ENCODE measurements at regions not wholly inside any gene's neighbourhood (a gene's known extent, or its start where the extent isn't known, plus 50 kb on each side); places are given as distances from the start of the nearest gene placed in this dataset.

DNA sequence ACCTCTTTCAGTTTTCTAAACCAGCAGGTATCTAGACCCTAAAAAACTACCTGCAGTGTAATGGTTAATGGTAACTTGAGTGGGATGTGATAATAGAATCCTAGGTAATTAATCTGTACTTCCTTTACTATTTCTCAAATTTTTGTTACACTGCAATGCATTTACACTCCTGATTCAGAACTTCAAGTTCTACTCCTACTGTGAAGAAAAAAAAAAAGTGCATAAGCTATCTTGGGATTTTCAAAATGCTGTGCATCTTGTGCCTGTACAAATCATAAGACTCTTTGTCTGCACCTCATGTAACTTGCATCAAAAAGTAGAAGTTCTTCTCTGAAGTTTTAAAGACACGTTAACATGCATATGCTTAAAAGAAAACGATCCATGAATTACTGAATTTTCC is 554.1 kb downstream of the CETN3 start:
- no peak for DNase-seq (ENCODE audit: low read depth)
- no peak for TF ChIP-seq CTCF (conservative IDR thresholded peaks at IDR 0.05; ENCODE audit: low read depth, low read length)

GRCh38 chr5:89851911-89852310 is 557.6 kb downstream of the CETN3 start:
- no peak overlapping the region for H3K4me3 ChIP-seq (ENCODE audit: low read depth, low read length)
- TF ChIP-seq CTCF (conservative IDR thresholded peaks at IDR 0.05; ENCODE audit: low read depth, low read length): no peak
- DNase-seq (ENCODE audit: low read depth): no peak

More for the DNA sequence above, 554.1 kb downstream of the CETN3 start:
- H3K4me3 ChIP-seq (ENCODE audit: low read depth, low read length): no peak overlapping the region

DNA sequence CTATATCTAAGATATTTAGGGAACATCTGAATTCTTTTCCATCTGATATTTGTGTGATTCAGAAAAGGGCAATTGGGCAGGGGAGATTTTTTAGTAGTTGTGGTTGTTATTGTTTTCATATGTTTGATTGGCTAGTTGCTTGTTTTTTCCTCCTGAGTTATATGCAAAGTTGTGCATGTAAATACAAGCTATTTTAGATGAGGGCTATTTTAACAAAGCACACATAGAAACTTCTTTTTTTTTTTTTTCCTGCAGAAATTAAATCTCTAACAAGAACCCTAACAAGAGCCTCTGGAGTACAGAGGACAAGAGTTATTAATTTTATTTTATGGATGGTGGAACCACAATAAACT is 559.1 kb downstream of the CETN3 start:
- no peak for DNase-seq (ENCODE audit: low read depth)
- no peak for TF ChIP-seq CTCF (conservative IDR thresholded peaks at IDR 0.05; ENCODE audit: low read depth, low read length)
- no peak overlapping the region for H3K4me3 ChIP-seq (ENCODE audit: low read depth, low read length)

DNA sequence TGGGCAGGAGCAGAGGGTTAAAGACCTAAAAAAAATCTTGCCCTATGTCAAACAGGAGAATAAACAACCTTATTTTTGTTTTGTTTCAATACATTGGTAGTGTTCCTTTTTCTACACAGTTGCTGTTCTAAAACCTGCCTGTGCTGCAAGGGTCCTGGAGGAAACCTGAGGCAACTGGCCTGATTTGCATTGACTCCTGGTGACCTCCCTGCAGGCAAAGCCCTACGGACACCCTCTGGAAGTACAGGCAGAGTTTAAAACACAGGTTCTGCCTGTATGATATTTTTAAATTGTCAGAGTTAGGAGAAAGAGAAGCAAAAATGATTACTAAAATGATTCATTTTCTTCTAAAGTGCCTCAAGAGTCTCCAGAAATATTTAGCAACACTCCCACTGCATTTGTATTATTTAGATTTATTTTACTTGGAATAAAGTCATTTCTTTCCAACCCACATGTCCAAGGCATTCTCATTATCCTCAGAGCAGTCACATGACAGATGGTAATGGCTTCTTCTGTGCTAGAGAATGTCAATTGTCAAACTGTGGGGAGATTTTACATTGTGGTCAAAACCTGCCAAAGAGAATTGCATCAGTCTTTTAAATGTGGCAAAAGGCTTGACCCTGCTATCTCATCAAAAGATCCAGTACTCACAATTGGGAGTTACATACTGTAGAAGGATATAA is 559.6 kb downstream of the CETN3 start:
- no peak for TF ChIP-seq CTCF (conservative IDR thresholded peaks at IDR 0.05; ENCODE audit: low read depth, low read length)
- DNase-seq (ENCODE audit: low read depth): peak; percentile 8
- H3K4me3 ChIP-seq (ENCODE audit: low read depth, low read length): no peak overlapping the region

GRCh38 chr5:89847743-89848142 is 561.8 kb downstream of the CETN3 start:
- no peak for TF ChIP-seq CTCF (conservative IDR thresholded peaks at IDR 0.05; ENCODE audit: low read depth, low read length)
- H3K4me3 ChIP-seq (ENCODE audit: low read depth, low read length): no peak overlapping the region
- no peak for DNase-seq (ENCODE audit: low read depth)

DNA sequence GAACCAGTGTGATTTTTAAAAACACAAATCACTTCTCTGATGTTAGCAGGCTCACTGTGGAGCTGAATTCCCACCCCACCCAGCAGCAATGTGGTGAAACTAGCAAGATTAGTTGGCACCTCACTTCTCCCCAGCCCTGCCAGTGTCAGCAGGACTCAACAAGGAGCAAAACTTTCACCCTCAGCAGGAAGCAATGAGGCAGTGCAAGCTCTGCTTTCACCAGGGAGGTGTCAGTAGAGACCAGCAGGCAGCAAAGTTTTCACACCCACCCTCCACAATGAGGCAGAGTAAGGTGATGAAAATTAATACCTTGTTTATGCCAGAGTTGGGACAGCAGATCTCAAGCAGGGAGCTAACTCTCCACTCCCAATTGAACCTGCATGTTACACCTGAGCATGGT is 565.0 kb downstream of the CETN3 start:
- no peak overlapping the region for H3K4me3 ChIP-seq (ENCODE audit: low read depth, low read length)
- peak; percentile 4 for DNase-seq (ENCODE audit: low read depth)
- TF ChIP-seq CTCF (conservative IDR thresholded peaks at IDR 0.05; ENCODE audit: low read depth, low read length): peak; percentile 12

DNA sequence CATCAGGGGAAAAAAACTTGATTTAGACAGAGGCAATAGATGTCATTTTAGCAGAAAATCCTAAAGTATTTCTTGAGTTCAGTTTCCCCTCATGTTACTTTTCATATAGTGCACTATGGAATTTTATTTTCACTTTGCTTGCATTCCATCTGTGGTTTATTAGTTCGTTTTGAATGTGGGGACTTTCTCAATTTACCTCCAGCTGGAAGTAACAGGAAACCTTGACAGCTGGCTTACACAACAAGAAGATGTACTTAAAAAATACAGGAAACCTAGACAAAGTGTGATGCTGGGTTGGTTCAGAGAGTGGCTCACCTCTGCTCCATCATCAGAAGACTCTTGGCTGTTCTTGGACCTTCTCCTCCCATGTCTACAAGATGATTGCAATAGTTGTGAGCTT is 567.0 kb downstream of the CETN3 start:
- no peak overlapping the region for H3K4me3 ChIP-seq (ENCODE audit: low read depth, low read length)
- TF ChIP-seq CTCF (conservative IDR thresholded peaks at IDR 0.05; ENCODE audit: low read depth, low read length): no peak
- DNase-seq (ENCODE audit: low read depth): peak; percentile 72
